ENCODE measurements at regions not wholly inside any gene's neighbourhood (a gene's known extent, or its start where the extent isn't known, plus 50 kb on each side); places are given as distances from the start of the nearest gene placed in this dataset.
A peak's percentile ranks its signal among the peaks of the same experiment; 100 is the strongest.
"Not testable (repeated sequence)": the region's sequence is repeated elsewhere in the genome, so short reads cannot be mapped to it uniquely, and the experiment has no call there.

DNA sequence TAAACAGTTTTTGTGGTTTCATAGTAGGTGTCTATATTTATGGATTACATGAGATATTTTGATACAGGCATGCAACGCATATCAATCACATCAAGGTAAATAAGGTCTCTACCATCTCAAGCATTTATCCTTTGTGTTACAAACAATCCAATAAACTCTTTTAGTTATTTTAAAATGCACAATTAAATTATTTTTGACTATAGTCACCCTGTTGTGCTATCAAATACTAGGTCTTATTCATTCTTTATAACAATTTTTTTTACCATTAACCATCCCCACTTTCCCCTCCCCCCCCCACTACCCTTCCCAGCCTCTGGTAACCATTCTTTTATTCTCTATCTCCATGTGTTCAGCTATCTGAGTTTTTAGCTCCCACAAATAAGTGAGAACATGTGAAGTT is 175.7 kb upstream of the FBXO33 start:
- Histone ChIP-seq H3K4me3 (ENCODE audit: low read length) (no peak overlapping the region), H3K36me3 (ENCODE audit: control insufficient read depth, insufficient read depth, low read length) (no peaks in the 10 kb centered on the region), H3K27me3 (ENCODE audit: control insufficient read depth, insufficient read depth, low read length) (no peaks in the 10 kb centered on the region), H3K4me1 (ENCODE audit: control insufficient read depth, insufficient read depth, low read length) (no peaks in the 10 kb centered on the region), H3K9me3 (replicated peaks; ENCODE audit: control insufficient read depth, low read depth, low read length) (no peaks in the 10 kb centered on the region), H3K27ac (ENCODE audit: low read length) (no peak overlapping the region)
- no peak for DNase-seq
- no CpG with 5 or more reads among the region's 1 CpG for WGBS (ENCODE audit: insufficient coverage)

DNA sequence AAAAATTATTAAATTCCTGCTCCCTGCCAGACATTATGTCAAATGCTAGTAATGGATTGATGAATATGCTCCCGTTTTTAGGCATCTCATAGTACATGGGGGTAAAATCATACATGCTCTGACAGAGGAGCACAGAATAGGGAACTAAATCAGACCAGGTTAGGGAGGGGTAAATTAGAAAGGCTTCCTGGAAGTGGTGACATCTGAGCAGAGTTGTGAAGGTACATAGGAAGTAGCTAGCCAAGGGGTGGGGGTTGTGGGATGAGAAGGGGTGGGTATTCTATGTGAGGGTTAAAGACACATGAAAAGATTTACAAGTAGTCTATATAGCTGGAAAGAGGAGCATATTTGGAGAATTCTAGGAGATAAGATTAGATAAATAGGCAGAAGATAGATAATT is 171.7 kb upstream of the FBXO33 start:
- Histone ChIP-seq H3K27me3 (ENCODE audit: control insufficient read depth, insufficient read depth, low read length) (no peaks in the 10 kb centered on the region), H3K4me1 (ENCODE audit: control insufficient read depth, insufficient read depth, low read length) (no peaks in the 10 kb centered on the region), H3K36me3 (ENCODE audit: control insufficient read depth, insufficient read depth, low read length) (no peaks in the 10 kb centered on the region), H3K4me3 (ENCODE audit: low read length) (no peak overlapping the region), H3K9me3 (replicated peaks; ENCODE audit: control insufficient read depth, low read depth, low read length) (no peaks in the 10 kb centered on the region), H3K27ac (ENCODE audit: low read length) (no peak overlapping the region)
- 80% methylated on average over 1 of the region's 1 CpG for WGBS (ENCODE audit: insufficient coverage)
- no peak for DNase-seq

DNA sequence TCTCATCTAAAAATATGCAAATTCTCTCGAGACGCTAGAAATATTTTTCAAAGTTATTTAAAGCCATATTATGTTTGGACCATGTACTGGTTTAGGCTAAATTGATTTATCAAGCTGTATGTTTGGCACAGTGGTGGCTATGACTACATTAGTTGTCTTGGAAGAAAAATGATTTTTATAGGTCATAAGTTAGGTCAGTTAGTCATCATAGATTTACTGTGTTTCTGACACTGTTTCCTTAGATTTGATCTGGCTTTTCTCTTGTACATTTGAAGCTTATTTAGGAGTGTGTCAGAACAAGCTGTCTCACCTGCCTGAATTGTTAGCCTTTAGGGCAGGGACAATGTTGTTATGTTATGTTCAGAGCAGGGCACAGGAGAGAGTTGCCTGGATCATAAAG is 161.1 kb upstream of the FBXO33 start:
- H3K9me3 ChIP-seq (replicated peaks; ENCODE audit: control insufficient read depth, low read depth, low read length) = no peaks in the 10 kb centered on the region
- no CpG with 5 or more reads among the region's 2 CpGs for WGBS (ENCODE audit: insufficient coverage)
- H3K4me3 ChIP-seq (ENCODE audit: low read length) = no peak overlapping the region
- H3K27ac ChIP-seq (ENCODE audit: low read length) = no peak overlapping the region
- no peaks in the 10 kb centered on the region for H3K36me3 ChIP-seq (ENCODE audit: control insufficient read depth, insufficient read depth, low read length)
- DNase-seq = peak; percentile 15
- no peaks in the 10 kb centered on the region for H3K27me3 ChIP-seq (ENCODE audit: control insufficient read depth, insufficient read depth, low read length)
- H3K4me1 ChIP-seq (ENCODE audit: control insufficient read depth, insufficient read depth, low read length) = peaks cover 7% of the 10 kb centered on the region

DNA sequence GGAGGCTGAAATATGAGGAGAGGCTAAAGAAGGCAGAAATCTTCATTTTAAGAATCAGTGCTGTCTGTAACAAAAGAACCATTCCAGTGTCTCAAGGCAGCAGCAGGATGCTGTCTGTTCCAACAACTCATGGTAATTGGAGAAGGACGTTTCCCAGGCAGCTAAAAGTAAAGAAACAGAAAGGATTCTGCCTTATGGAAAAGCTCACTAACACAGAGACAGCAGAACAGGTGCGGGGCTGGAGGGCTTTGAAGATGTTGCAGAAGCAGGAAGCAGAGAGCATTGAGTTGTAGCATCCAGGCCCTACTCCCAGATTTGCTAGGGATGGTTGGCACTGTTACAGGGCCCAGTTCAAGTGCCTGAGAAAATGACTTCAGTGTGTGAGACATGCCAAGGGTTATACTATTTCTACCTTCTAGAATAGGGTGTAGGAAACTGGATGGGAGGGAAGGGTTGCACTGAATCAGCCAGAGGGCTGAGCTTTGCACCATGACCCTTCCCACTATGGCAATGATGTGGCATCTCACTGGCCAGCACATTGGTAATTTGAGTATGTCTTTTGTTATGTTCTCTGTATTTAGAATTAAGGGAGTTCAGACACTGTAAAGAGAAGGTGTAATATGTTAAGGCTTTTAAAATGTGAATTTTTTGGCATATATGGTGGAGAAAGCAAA is 160.0 kb upstream of the FBXO33 start:
- H3K4me1 ChIP-seq (ENCODE audit: control insufficient read depth, insufficient read depth, low read length) = peaks cover 7% of the 10 kb centered on the region
- H3K9me3 ChIP-seq (replicated peaks; ENCODE audit: control insufficient read depth, low read depth, low read length) = no peaks in the 10 kb centered on the region
- WGBS (ENCODE audit: insufficient coverage) = no CpG with 5 or more reads among the region's 2 CpGs
- no peak overlapping the region for H3K4me3 ChIP-seq (ENCODE audit: low read length)
- DNase-seq = peak; percentile 66
- no peaks in the 10 kb centered on the region for H3K36me3 ChIP-seq (ENCODE audit: control insufficient read depth, insufficient read depth, low read length)
- no peaks in the 10 kb centered on the region for H3K27me3 ChIP-seq (ENCODE audit: control insufficient read depth, insufficient read depth, low read length)
- peak overlapping the region; percentile 13 for H3K27ac ChIP-seq (ENCODE audit: low read length)

DNA sequence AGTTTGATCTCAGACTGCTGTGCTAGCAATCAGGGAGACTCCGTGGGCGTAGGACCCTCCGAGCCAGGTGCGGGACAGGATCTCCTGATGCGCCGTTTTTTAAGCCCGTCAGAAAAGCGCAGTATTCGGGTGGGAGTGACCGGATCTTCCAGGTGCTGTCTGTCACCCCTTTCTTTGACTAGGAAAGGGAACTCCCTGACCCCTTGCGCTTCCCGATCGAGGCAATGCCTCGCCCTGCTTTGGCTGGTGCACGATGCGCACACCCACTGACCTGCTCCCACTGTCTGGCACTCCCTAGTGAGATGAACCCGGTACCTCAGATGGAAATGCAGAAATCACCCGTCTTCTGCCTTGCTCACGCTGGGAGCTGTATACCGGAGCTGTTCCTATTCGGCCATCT is 157.6 kb upstream of the FBXO33 start:
- H3K4me1 ChIP-seq (ENCODE audit: control insufficient read depth, insufficient read depth, low read length); H3K36me3 ChIP-seq (ENCODE audit: control insufficient read depth, insufficient read depth, low read length); H3K27me3 ChIP-seq (ENCODE audit: control insufficient read depth, insufficient read depth, low read length); H3K4me3 ChIP-seq (ENCODE audit: low read length); DNase-seq; H3K27ac ChIP-seq (ENCODE audit: low read length); H3K9me3 ChIP-seq (replicated peaks; ENCODE audit: control insufficient read depth, low read depth, low read length): not testable (repeated sequence)
- WGBS (ENCODE audit: insufficient coverage) = 94% methylated on average over 16 of the region's 21 CpGs

DNA sequence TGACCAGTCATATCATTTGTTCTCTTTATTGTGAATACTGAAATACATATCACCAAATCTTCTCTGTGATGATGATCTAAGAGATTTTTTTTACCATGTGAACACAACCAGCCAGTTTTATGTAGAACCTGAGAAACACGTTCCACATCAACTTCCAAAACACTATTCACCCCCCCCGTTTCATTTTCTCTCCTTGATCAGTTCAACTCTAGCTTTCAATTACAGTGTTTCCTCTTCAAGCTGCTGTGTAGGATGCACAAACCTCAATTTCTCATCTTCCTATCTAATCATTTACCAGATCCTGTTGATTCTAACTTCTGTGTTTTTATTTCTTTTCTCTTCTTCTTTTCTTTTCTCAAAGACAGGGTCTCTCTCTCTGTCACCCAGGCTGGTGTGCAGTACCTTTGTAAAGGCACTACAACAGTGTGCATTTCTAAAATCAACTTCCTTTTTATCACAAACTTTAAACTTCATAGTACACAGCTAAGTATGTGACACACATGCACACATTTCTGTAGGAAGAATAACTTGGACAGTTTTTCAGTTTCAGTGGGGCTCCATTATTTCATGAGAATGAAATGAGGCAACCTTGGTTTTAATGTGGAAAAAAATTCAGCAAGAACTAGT is 149.9 kb upstream of the FBXO33 start:
- Histone ChIP-seq H3K36me3 (ENCODE audit: control insufficient read depth, insufficient read depth, low read length) (no peaks in the 10 kb centered on the region), H3K27me3 (ENCODE audit: control insufficient read depth, insufficient read depth, low read length) (no peaks in the 10 kb centered on the region), H3K9me3 (replicated peaks; ENCODE audit: control insufficient read depth, low read depth, low read length) (no peaks in the 10 kb centered on the region), H3K4me3 (ENCODE audit: low read length) (no peak overlapping the region), H3K27ac (ENCODE audit: low read length) (no peak overlapping the region), H3K4me1 (ENCODE audit: control insufficient read depth, insufficient read depth, low read length) (no peaks in the 10 kb centered on the region)
- 19% methylated on average over 2 of the region's 2 CpGs for WGBS (ENCODE audit: insufficient coverage)
- no peak for DNase-seq

DNA sequence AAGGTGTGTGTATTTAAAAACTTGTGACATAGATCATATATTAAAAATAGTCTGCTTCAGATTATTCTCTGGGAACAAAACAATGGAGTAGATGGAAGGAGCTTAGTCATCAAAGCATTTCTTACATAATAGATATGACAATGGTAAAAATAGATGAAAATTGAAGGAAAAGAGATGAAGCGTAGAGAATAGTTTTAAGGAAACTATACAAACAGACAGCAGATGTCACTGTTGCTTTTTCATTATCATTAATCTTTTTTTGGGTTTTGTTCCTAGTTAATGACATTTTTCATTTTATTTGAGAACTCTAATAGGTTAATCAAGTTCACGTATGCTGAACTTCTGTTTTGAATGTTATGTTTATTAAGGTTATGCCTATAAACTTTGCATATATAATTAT is 149.2 kb upstream of the FBXO33 start:
- H3K27me3 ChIP-seq (ENCODE audit: control insufficient read depth, insufficient read depth, low read length) = no peaks in the 10 kb centered on the region
- no peak for DNase-seq
- H3K4me1 ChIP-seq (ENCODE audit: control insufficient read depth, insufficient read depth, low read length) = no peaks in the 10 kb centered on the region
- H3K9me3 ChIP-seq (replicated peaks; ENCODE audit: control insufficient read depth, low read depth, low read length) = no peaks in the 10 kb centered on the region
- no peak overlapping the region for H3K27ac ChIP-seq (ENCODE audit: low read length)
- H3K36me3 ChIP-seq (ENCODE audit: control insufficient read depth, insufficient read depth, low read length) = no peaks in the 10 kb centered on the region
- no CpG with 5 or more reads among the region's 2 CpGs for WGBS (ENCODE audit: insufficient coverage)
- H3K4me3 ChIP-seq (ENCODE audit: low read length) = no peak overlapping the region

DNA sequence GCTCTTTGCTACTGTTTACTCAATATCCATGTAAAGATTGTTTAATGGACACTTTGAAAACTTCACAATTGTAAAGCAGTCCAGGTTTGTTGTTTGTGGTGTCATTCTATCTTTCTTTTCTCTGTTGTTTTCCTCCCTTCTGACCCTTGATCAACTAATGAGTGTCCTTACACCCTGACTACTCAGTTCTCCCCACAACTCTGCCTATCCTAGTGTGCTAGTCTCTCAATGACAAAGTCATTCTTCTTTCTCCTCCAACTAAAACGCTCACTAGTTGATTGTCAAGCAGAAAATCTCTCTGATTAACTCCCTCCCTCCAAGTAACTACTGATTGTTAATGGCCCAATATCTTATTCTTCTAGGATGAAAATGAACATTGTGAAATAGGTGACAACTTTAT is 148.5 kb upstream of the FBXO33 start:
- no peaks in the 10 kb centered on the region for H3K9me3 ChIP-seq (replicated peaks; ENCODE audit: control insufficient read depth, low read depth, low read length)
- H3K36me3 ChIP-seq (ENCODE audit: control insufficient read depth, insufficient read depth, low read length) = no peaks in the 10 kb centered on the region
- H3K4me1 ChIP-seq (ENCODE audit: control insufficient read depth, insufficient read depth, low read length) = no peaks in the 10 kb centered on the region
- no peaks in the 10 kb centered on the region for H3K27me3 ChIP-seq (ENCODE audit: control insufficient read depth, insufficient read depth, low read length)
- H3K27ac ChIP-seq (ENCODE audit: low read length) = no peak overlapping the region
- no peak for DNase-seq
- WGBS (ENCODE audit: insufficient coverage) = no CpG with 5 or more reads among the region's 1 CpG
- no peak overlapping the region for H3K4me3 ChIP-seq (ENCODE audit: low read length)

DNA sequence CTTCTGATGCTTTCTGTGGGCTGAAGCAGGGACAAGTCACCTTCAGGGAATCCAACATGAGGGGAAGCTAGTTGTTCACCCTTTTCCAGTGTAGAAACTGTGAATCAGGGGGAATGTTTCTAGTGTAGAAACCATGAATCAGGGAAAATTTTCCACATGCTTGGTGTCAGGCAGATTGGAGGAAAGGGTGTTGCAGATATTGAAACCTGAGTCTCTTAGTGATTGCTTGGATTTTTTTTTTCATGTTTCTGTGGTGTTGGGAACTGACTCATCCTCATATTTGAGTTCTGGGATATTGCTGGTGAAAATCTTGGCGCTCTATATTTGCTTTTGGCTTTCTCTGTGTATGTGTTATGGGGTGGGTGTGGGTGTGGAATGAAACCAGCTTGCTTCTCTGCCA is 144.5 kb upstream of the FBXO33 start:
- Histone ChIP-seq H3K4me3 (ENCODE audit: low read length) (no peak overlapping the region), H3K9me3 (replicated peaks; ENCODE audit: control insufficient read depth, low read depth, low read length) (peaks cover 2% of the 10 kb centered on the region), H3K27me3 (ENCODE audit: control insufficient read depth, insufficient read depth, low read length) (no peaks in the 10 kb centered on the region), H3K27ac (ENCODE audit: low read length) (no peak overlapping the region), H3K36me3 (ENCODE audit: control insufficient read depth, insufficient read depth, low read length) (no peaks in the 10 kb centered on the region), H3K4me1 (ENCODE audit: control insufficient read depth, insufficient read depth, low read length) (no peaks in the 10 kb centered on the region)
- DNase-seq = no peak
- WGBS (ENCODE audit: insufficient coverage) = no CpG with 5 or more reads among the region's 1 CpG

DNA sequence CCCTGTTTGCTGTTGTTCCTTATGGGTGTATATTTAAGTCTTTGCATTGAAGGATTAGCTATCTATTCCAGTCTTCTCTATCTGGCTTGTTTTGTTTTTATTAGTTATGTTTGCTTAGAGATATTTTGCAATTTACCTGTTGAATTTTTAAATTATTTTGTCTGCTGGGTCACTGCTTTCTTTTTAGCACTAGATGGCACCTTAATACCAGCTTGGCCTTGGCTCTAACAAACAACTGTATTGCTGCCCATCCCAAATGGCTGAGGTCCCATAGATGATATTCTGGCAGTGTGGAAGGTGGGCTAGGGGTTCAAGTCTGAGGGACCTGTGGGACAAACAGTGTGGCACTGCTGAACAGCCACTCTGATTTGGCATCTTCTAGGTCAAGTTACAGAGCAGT is 144.0 kb upstream of the FBXO33 start:
- Histone ChIP-seq H3K9me3 (replicated peaks; ENCODE audit: control insufficient read depth, low read depth, low read length) (peaks cover 2% of the 10 kb centered on the region), H3K4me1 (ENCODE audit: control insufficient read depth, insufficient read depth, low read length) (no peaks in the 10 kb centered on the region), H3K36me3 (ENCODE audit: control insufficient read depth, insufficient read depth, low read length) (no peaks in the 10 kb centered on the region), H3K27ac (ENCODE audit: low read length) (no peak overlapping the region), H3K4me3 (ENCODE audit: low read length) (no peak overlapping the region), H3K27me3 (ENCODE audit: control insufficient read depth, insufficient read depth, low read length) (no peaks in the 10 kb centered on the region)
- no peak for DNase-seq

Data from muscle of leg (tissue), 3 donors.